GM08714 (cell line): ENCODE measurements at regions not wholly inside any gene's neighbourhood (a gene's known extent, or its start where the extent isn't known, plus 50 kb on each side); places are given as distances from the start of the nearest gene placed in this dataset.

Experiments used
- H3K4me3 ChIP-seq: fragments of 200-500 bp; sonication (Bioruptor generic); 2 replicates; pipeline ENCODE4 v1.5.1; 2014; ENCODE audit warnings: mild to moderate bottlenecking, low read length, inconsistent platforms
- ZNF274 ChIP-seq: IDR thresholded peaks from 2 replicates; pipeline ENCODE4 v1.6.1; 2012; ENCODE audit warnings: mild to moderate bottlenecking, low read depth, low read length

DNA sequence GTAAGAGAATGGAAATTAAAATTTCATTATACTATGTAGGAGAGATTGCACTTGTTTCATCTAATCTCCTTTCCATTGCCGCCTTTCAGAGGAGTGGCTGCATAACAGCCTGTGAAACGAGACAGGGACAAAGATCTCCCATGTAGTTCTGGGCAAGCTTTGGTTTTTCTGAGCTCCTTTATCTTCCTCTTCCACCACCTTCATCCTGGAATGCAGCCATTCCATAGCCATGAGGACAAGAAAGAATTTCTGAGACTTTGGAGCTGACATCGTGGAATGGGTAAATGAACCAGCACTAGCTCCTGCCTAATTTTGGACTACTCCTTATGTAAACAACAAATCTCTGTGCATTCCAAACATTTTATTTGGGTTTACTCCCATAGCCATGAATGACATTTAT lies 1587.3 kb upstream of the TENM3 start:
- no peak for TF ChIP-seq ZNF274
- no peak overlapping the region for H3K4me3 ChIP-seq

DNA sequence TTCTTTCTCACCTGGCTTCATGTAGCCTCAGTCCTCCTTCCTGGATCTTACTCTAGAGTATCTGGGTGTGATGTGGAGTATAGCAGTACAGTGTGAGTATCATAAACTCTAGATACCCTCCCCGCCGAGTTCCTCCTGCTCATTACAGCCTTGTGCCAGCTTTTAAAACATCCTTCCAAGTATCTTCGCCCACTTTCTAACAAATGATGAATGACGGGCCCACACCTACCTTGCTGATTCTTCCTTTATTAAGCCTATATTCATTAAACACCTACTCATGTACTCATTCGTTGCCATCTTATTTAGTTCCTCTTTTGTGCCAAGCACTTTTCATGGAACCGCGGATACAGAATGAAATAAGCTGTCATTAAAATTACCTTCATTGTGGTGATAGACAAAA lies 1585.3 kb upstream of the TENM3 start:
- H3K4me3 ChIP-seq, result no peak overlapping the region
- no peak for TF ChIP-seq ZNF274

DNA sequence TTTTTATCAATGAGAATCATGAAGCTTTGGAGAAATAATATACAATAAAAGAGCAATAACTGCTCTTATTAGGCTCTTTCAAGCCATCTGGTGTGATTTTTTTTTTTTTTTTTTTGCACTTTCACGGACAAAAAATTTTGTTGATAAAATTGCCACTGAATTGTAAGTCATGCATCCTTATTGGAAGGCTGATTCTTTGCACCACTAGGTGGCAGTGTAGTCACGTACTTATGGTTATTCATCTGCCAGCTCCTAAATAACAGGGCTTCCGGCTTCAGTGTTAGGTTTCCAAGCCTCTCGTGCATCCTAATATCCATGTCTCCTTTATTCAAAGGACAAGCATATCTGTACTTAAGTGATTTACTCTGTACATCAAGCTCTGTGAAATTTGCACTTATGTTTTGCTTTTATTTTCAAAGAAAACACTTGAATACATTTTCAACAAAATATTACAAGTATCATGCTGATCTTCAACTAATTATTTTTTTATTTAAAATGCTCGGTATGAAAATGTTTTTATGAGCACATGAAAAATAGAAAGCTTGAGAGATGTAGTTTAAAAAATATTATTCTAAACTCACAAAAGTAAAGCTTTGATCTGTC lies 1578.3 kb upstream of the TENM3 start:
- no peak for TF ChIP-seq ZNF274
- no peak overlapping the region for H3K4me3 ChIP-seq

DNA sequence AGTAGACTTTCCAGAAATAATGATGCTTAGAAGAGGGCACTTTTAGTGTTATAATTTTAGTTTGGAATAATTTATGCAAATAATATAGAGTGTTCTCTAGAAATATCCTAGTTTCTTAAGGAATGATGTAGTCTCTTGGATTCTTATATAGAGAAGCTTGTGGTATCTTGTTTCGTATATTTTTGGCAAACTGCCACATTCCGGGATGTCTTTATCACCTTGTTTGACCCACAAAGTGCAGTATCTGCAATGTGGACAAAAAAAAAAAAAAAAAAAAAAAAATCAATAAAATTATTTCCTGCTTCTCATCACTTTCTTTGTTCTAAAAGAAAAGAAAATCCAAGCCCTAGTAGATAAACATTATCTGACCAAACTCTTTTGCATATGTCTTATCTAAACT lies 1577.7 kb upstream of the TENM3 start:
- no peak for TF ChIP-seq ZNF274
- no peak overlapping the region for H3K4me3 ChIP-seq

DNA sequence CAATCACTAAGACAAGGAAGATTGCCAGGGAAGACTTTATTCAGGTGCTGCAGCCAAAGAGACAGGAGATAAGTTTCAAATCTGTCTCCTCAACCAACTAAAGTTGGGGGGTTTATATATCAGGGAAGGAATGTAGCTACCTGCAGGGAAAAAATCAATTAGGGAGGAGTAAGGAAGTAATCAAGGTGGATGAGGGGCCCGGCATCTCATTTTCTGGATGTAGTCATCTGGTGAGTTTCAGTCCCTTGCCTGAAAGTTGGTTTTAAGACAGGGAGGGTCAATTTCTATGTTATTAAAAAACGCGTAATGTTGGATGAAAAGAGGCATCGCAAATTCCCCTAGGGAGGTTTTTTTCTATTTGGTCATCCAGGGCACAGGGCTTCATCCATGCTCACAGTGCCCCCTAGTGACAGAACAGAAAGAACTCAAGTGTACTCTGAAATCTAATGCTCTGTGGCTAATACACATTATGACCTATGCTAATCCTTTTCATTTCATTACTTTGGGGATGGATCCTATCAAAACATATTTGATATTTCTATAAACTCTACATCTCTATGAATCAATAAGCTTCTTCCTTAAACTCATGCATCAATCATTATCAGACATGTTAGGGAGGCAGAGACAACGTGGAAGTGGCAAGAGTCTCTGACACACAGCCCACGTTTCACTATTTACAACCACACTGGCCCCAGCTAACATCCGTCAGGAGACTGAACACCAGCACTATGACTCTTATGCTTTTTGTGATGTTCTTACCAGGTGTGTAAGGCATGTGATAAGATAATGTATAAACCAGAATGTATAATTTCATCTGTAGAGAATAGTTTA lies 1577.0 kb upstream of the TENM3 start:
- H3K4me3 ChIP-seq, result no peak overlapping the region
- no peak for TF ChIP-seq ZNF274

DNA sequence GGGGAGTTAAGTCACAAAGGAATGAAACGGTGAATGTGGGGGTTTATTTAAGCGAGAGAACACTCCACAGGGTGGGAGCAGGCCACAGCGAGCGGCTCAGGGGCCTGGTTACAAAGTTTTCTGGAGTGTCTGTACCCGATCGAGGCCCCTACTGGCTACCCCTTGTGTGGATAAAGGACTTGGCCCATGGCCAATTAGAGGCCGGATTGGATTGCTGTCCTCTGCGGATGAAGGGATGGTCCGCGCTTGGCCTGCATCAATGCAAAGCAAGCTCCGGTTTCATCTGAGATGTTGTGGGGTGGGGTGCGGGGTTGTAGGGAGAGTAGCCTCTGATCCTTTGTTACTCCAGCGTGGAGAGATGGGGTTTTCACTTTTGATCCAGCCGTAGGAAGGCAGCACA lies 1574.5 kb upstream of the TENM3 start:
- TF ChIP-seq ZNF274, result no peak
- no peak overlapping the region for H3K4me3 ChIP-seq

DNA sequence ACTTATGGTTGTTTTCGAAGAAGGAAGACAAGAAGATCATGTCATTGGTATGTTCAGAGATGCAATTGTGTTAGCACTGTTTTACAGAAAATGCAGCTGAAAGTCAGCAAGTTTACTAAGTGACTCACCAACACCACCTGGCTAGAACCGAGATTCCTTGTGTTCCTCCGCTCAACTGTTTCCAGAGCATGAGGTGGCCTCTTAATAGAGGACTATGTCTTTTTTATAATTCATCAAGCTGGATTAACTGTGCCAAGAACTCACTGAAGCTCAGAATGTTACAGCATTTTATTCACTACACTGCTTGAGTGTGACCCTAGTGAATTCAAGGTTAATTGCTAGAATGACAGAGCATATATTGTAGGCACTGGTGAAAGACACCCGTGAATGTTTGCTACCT lies 1573.5 kb upstream of the TENM3 start:
- no peak for TF ChIP-seq ZNF274
- H3K4me3 ChIP-seq, result no peak overlapping the region

DNA sequence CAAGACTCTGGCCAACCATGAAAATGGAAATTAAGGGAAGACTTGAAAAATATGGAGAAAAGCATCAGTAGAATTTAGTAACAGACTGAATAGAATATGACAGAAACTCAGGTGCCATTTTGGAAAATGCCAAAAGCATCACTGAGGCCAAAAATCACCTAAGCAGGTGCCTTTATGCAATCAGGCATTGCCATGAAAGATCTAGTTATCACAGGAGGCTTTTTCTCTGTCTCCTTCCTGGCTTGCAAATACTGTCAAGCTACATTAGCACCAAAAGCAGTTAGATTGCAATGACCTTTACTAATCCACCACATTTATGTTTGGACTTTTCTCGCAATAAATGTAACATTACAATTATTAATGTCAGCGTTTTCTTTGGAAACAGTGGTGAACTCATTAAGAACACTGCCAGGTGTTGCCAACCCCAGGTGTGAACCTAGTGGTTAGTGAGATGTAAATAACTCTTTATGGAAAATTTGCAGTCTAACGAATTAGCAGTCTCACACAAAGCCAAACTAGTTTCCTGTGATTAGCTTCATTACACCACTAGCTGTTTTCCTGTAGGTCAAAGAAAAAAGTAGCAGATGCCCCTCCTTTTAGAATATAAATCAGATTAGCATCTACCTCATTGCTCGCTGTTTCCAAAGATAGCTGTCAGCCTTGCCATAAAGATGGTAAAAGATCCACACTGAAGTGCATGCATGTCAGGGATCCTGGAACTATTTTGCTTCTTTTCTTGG lies 1568.4 kb upstream of the TENM3 start:
- no peak for TF ChIP-seq ZNF274
- no peak overlapping the region for H3K4me3 ChIP-seq

DNA sequence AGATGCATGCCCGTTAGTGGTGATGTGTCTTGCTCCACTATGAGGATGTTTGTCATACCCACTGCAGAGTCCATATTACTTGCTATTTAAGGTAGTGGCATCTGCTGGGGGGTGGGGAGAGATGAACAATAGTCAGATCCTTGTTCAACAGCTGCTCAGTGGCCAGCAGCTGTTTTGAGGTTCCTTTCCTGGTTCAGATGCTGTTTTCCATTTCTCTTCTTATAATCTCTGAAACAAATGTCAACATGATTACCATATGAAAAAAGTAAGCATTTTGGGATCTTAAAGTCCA lies 1567.9 kb upstream of the TENM3 start:
- no peak overlapping the region for H3K4me3 ChIP-seq
- TF ChIP-seq ZNF274, result no peak

DNA sequence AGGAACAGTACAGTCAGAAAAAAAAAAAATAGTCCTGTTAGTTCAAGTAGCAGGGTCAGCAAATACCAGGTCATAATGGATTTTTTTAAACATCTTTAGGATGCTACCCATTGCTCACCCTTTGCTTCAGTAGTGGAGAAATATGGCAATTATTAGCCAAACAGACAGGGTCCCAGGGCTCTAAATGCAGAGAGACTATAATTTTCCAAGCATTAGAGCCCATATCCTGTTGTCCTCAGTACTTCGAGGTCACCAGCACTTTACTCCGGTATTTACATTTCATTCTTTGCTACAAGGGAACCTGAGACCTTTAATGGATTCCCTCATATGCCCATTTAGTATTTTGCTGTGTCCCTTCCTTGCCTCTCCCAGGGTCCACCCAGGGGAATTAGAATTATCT lies 1562.9 kb upstream of the TENM3 start:
- no peak overlapping the region for H3K4me3 ChIP-seq
- TF ChIP-seq ZNF274, result no peak

DNA sequence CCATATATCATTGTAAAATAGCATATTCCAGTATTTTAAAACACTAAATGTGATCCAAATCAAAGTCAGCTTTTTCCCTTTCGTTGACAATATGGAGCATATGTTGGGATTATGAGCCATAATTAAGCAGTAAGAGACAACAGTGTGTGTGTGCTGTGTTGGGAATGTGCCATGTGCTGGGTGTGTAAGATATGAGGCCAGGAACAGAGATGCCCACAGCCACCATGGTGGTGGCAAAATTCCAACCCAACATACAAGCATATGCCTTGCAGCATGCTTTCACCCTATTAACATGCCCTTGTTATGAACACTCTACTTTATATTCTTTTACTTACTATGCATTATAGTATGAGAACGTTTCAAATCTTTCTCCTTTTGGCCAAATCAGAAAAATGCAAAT lies 1560.4 kb upstream of the TENM3 start:
- TF ChIP-seq ZNF274, result no peak
- H3K4me3 ChIP-seq, result no peak overlapping the region

DNA sequence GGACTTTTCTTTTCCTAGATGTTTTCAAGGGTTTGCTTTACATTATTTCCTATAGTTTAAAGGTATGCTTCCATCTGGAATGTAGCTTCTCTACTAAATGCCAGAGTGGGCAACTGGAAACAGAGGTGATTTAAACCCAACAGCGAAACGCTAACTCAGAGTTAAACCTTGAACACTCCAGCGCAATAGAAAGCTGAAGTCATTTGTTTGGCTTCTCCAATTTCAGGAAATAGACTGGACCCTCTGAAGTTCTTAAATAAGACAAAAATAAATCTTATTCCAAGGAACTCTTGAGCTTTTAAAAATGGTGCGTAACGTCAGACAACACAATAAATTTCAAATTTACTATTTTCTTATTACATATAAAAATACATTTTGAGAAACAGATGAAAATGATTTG lies 1560.0 kb upstream of the TENM3 start:
- TF ChIP-seq ZNF274, result no peak
- H3K4me3 ChIP-seq, result no peak overlapping the region

DNA sequence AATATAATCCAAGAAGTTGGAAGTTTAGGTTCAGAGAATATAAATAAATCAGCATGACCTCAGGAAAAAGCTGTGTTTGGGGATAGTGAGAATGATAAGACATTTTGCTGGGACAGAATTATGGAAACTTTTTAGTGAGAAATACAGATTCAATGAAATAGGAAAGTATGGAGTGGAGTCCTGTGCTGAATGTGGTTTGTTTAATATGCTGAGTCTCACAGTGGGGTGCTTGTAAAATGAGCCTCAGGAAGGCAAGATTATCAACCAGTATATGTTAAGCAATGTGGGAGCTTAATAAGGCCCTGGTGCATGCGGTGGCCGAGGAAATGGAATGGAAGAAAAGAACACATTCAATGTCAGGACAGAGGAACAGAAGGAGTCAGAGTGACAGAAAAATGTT lies 1554.7 kb upstream of the TENM3 start:
- H3K4me3 ChIP-seq, result no peak overlapping the region
- no peak for TF ChIP-seq ZNF274

DNA sequence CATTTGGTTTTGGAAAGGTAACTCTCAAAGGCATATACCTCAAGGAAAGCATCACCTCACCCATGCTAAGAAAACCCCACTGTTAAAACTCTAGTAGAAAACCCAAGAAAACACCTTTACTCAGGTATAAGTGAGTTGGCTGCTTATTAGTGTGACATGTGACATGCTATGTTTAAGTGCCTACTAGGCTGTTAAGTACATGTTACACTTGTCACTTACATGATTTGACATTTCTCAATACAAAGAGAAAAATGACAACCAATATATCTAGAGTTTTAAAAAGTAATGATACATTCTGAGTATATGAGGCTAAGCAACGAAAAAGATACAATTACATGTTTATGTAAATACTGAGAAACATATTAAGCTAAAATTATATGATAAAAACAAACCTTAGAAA lies 1548.3 kb upstream of the TENM3 start:
- TF ChIP-seq ZNF274, result no peak
- no peak overlapping the region for H3K4me3 ChIP-seq

DNA sequence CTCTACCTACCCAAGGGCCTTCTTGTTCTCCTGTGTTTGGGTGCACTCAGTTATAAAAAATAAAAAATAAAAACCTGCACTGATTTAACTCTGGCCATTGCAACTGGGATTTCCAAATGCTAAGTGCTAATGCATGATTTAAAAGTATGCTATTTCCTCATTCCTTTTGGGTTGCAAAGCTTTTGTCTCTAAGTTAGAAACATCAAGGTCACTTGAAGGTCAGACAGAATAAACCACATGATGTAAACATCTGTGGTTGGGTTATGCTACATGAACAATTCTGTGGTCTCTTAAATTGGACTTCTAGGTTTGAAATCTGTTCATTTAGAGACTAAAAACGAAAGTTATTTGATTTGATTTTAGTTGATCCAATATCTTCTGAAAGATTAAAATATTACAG lies 1547.4 kb upstream of the TENM3 start:
- TF ChIP-seq ZNF274, result no peak
- H3K4me3 ChIP-seq, result no peak overlapping the region
